ENCODE measurements at regions not wholly inside any gene's neighbourhood (a gene's known extent, or its start where the extent isn't known, plus 50 kb on each side); places are given as distances from the start of the nearest gene placed in this dataset.

DNA sequence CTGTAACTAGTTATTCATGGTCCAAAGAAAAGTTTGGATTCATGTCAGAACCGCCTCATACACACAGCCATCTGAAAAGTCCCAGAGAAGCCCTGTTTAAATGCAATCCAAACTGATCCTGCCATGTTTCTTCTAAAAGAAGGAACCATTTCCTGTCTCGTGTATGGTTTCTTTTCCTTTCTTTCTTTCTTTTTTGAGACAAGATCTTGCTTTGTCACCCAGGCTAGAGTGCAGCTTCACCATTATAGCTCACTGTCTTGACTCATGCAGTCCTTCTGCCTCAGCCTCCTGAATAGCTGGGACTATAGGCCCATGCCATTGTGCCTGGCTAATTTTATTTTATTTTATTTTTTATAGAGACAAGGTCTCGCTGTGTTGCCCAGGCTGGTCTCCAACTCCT is 77.4 kb upstream of the NSMCE3 start:
- no peak overlapping the region for H3K4me3 ChIP-seq
- ATAC-seq (no peak), DNase-seq (no peak)
- no peaks in the 10 kb centered on the region for H3K4me1 ChIP-seq (ENCODE audit: low read depth)
- TF ChIP-seq, protein P1, sequence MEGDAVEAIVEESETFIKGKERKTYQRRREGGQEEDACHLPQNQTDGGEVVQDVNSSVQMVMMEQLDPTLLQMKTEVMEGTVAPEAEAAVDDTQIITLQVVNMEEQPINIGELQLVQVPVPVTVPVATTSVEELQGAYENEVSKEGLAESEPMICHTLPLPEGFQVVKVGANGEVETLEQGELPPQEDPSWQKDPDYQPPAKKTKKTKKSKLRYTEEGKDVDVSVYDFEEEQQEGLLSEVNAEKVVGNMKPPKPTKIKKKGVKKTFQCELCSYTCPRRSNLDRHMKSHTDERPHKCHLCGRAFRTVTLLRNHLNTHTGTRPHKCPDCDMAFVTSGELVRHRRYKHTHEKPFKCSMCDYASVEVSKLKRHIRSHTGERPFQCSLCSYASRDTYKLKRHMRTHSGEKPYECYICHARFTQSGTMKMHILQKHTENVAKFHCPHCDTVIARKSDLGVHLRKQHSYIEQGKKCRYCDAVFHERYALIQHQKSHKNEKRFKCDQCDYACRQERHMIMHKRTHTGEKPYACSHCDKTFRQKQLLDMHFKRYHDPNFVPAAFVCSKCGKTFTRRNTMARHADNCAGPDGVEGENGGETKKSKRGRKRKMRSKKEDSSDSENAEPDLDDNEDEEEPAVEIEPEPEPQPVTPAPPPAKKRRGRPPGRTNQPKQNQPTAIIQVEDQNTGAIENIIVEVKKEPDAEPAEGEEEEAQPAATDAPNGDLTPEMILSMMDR (IDR thresholded peaks at IDR 0.05), result no peak
- intact Hi-C loops (cut with DNase I, micrococcal nuclease), result no loop called here
- no peaks in the 10 kb centered on the region for H3K9me3 ChIP-seq
- no peaks in the 10 kb centered on the region for H3K36me3 ChIP-seq (ENCODE audit: low read depth)

DNA sequence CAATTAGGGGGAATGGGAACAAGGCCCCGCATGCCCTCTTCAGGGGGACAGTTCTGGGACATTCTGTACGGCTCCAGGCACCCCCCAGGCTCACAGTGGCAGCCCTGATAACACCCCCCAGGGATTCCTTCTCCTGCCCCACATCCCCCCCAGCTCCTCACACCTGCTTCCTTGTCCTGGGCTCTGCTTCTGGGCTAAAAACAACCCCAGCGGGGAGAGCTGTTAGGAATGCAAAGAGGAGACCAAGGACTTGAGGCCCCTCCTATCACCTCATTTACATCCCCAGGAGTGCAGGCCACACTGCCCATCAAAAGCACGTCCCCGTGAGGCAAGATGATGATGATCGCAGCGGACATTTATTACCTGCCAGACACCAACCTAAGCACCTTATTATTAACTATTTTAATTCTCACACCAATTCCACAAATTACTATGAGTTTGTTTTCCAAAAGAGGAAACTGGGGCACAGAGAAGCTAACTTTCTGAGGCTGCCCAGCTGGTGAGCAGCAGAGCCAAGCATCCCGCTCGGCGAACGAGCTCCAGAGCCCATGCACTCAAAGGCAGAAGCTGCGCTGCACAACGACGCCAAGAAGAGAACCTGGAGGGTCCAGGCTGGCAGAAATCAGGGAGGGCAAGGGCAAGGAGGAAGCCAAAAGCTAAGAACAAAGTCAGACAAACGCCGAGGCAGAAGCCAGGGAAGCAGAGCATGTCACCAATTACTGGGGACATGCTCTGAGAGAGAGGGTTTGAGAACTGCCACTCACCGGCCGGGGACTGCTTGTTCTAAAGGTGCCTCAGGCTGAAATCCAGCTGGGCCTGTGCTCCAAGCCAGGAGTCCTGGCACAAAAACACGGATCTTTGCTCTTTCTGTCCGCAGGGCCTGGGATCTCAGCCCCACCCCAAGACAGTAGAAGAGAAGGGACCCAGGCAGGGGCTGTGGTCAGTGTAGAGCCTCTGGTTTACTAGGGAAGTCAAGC is 76.2 kb upstream of the NSMCE3 start:
- intact Hi-C loops (cut with DNase I, micrococcal nuclease), result no loop called here
- TF ChIP-seq, protein P1 (IDR thresholded peaks at IDR 0.05), result no peak
- no peak for DNase-seq
- H3K9me3 ChIP-seq, result no peaks in the 10 kb centered on the region
- H3K4me3 ChIP-seq, result no peak overlapping the region
- no peaks in the 10 kb centered on the region for H3K36me3 ChIP-seq (ENCODE audit: low read depth)
- H3K4me1 ChIP-seq (ENCODE audit: low read depth), result no peaks in the 10 kb centered on the region
- ATAC-seq, result no peak

DNA sequence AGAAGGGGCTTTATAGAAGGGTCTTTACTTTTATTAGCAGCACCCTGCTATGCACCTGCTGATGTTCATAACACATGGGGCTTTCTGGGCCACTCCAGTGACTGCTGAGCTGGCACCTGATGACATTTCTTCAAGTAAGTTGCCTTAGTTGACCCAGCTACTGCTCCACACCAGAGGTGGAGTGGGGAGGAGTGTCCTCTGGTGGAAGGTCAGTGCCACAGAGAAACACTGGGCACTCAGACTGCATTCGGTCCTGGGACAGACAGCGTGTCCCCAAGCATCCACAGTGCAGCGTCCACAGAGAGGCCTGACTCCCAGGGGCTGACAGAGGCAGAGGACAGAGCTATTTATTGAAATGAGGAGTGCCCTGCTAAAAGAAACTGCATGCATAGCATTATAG is 74.9 kb upstream of the NSMCE3 start:
- TF ChIP-seq, protein P1 (IDR thresholded peaks at IDR 0.05), result no peak
- Histone ChIP-seq H3K9me3 (no peaks in the 10 kb centered on the region), H3K4me1 (ENCODE audit: low read depth) (no peaks in the 10 kb centered on the region), H3K36me3 (ENCODE audit: low read depth) (no peaks in the 10 kb centered on the region), H3K4me3 (no peak overlapping the region)
- DNase-seq (no peak), ATAC-seq (no peak)
- intact Hi-C loops (cut with DNase I, micrococcal nuclease), result no loop called here

DNA sequence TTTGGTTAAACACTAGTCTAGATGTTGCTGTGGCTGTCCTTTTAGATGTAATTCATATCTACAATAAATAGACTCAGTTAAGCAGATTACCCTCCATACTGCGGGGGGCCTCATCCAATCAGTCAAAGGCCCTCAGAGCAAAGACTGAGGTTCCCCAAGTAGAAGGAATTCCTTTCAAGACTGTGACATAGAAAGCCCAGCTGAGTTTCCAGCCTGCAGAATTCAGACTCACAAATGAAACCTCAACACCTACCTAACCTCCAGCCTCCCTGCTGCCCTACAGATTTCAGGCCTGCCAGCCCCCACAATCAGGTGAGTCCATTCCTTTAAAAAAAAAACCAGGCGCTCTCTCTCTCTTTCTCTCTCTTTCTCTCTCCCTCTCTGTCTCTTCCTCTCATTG is 73.6 kb upstream of the NSMCE3 start:
- DNase-seq (no peak), ATAC-seq (no peak)
- Histone ChIP-seq H3K9me3 (no peaks in the 10 kb centered on the region), H3K36me3 (ENCODE audit: low read depth) (no peaks in the 10 kb centered on the region), H3K4me3 (no peak overlapping the region), H3K4me1 (ENCODE audit: low read depth) (no peaks in the 10 kb centered on the region)
- intact Hi-C loops (cut with DNase I, micrococcal nuclease), result no loop called here
- TF ChIP-seq, protein P1 (IDR thresholded peaks at IDR 0.05), result no peak

DNA sequence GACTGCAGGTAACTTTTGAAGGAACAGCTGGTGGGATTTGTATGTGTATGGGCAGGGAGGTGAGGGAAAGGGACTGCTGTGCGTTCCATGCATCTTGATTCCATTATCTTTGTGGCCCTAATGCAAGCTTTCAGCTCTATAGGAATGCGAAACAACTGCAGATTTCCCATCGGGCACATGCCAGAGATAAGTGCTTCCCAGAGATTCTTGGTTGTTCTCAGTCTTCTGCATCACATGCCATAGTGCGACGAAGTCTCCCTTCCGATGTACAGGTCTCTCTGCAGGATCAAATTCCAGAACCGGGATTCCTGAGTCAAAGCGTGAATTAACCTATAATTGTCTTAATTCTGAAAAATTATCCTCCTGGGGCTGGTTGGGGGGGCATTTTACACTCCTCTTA is 72.6 kb upstream of the NSMCE3 start:
- no peak for ATAC-seq
- intact Hi-C loops (cut with DNase I, micrococcal nuclease), result no loop called here
- no peaks in the 10 kb centered on the region for H3K36me3 ChIP-seq (ENCODE audit: low read depth)
- TF ChIP-seq, protein P1 (IDR thresholded peaks at IDR 0.05), result no peak
- no peaks in the 10 kb centered on the region for H3K9me3 ChIP-seq
- no peaks in the 10 kb centered on the region for H3K4me1 ChIP-seq (ENCODE audit: low read depth)
- no peak for DNase-seq
- H3K4me3 ChIP-seq, result no peak overlapping the region
